IMR-90 (cell line): ENCODE measurements at regions not wholly inside any gene's neighbourhood (a gene's known extent, or its start where the extent isn't known, plus 50 kb on each side); places are given as distances from the start of the nearest gene placed in this dataset.

Experiments
- BHLHE40 ChIP-seq: fragments of 150-350 bp; IDR thresholded peaks from 2 replicates; pipeline ENCODE4 v1.6.1; 2016; ENCODE audit warnings: mild to moderate bottlenecking, low read depth, low read length
- CTCF ChIP-seq: conservative IDR thresholded peaks from 2 replicates; pipeline ENCODE4 v1.5.1; 2012; ENCODE audit warnings: mild to moderate bottlenecking, low read depth, low read length, improper control_type of control experiment
- FOS ChIP-seq: fragments of 150-350 bp; IDR thresholded peaks from 2 replicates; pipeline ENCODE4 v1.6.1; 2016; ENCODE audit warnings: low read depth, low read length
- POLR2A ChIP-seq: IDR thresholded peaks from 2 replicates; pipeline ENCODE4 v1.6.1; 2012; ENCODE audit warnings: mild to moderate bottlenecking, low read depth, low read length
- RAD21 ChIP-seq: IDR thresholded peaks from 2 replicates; pipeline ENCODE4 v1.6.1; 2012; ENCODE audit warnings: low read length, improper control_type of control experiment
- RCOR1 ChIP-seq: IDR thresholded peaks from 2 replicates; pipeline ENCODE4 v1.6.1; 2012; ENCODE audit warnings: mild to moderate bottlenecking, low read length, improper control_type of control experiment; ENCODE audit not compliant: insufficient replicate concordance
- RFX5 ChIP-seq: IDR thresholded peaks from 2 replicates; pipeline ENCODE4 v1.8.0; 2012; ENCODE audit warnings: low read depth, mild to moderate bottlenecking, low read length, moderate library complexity
- SMC3 ChIP-seq: fragments of 150-350 bp; IDR thresholded peaks from 2 replicates; pipeline ENCODE4 v1.6.1; 2016; ENCODE audit warnings: low read depth, mild to moderate bottlenecking, antibody characterized with exemption, low read length, moderate library complexity

- TF ChIP-seq CTCF (no peak), SMC3 (no peak), RFX5 (no peak), POLR2A (no peak), BHLHE40 (no peak), RAD21 (no peak), FOS (no peak), RCOR1 (no peak)
Measured at GRCh38 chr13:72469906-72470305, 257.5 kb downstream of the MZT1 start.
